GM18858 (cell line): ENCODE measurements at regions not wholly inside any gene's neighbourhood (a gene's known extent, or its start where the extent isn't known, plus 50 kb on each side); places are given as distances from the start of the nearest gene placed in this dataset.
"Not testable (repeated sequence)": the region's sequence is repeated elsewhere in the genome, so short reads cannot be mapped to it uniquely, and the experiment has no call there.

Experiments
- ATAC-seq: cut with Tn5 transposase; IDR thresholded peaks from one replicate; pipeline ENCODE4 v1.9.1; 2021; ENCODE audit not compliant: unreplicated experiment

- ATAC-seq, result not testable (repeated sequence)
Measured at GRCh38 chr12:124070394-124071074, 97.5 kb downstream of the ZNF664 start.

GRCh38 chr12:124071075-124071443, 98.0 kb downstream of the ZNF664 start:
- no peak for ATAC-seq

GRCh38 chr12:124073356-124074035, 100.5 kb downstream of the ZNF664 start:
- ATAC-seq, result no peak

GRCh38 chr12:124075841-124076240, 102.8 kb downstream of the ZNF664 start:
- ATAC-seq, result no peak

- ATAC-seq, result no peak
Measured at GRCh38 chr12:124077701-124078100, 104.7 kb downstream of the ZNF664 start.

- no peak for ATAC-seq
Measured at GRCh38 chr12:124078800-124079199, 105.8 kb downstream of the ZNF664 start.

GRCh38 chr12:124080649-124081048, 107.6 kb downstream of the ZNF664 start:
- ATAC-seq, result no peak

- ATAC-seq, result no peak
Measured at GRCh38 chr12:124082012-124082411, 109.0 kb downstream of the ZNF664 start.

- no peak for ATAC-seq
Measured at GRCh38 chr12:124082687-124083086, 109.7 kb downstream of the ZNF664 start.

GRCh38 chr12:124083708-124084107, 110.7 kb downstream of the ZNF664 start:
- ATAC-seq, result no peak

- no peak for ATAC-seq
Measured at GRCh38 chr12:124085419-124086296, 112.6 kb downstream of the ZNF664 start.

- no peak for ATAC-seq
Measured at GRCh38 chr12:124086299-124086898, 113.4 kb downstream of the ZNF664 start.

- no peak for ATAC-seq
Measured at GRCh38 chr12:124087266-124088051, 114.4 kb downstream of the ZNF664 start.

- no peak for ATAC-seq
Measured at GRCh38 chr12:124088217-124088907, 115.3 kb downstream of the ZNF664 start.

- ATAC-seq, result not testable (repeated sequence)
Measured at GRCh38 chr12:124089181-124089914, 116.3 kb downstream of the ZNF664 start.

GRCh38 chr12:124091835-124092234, 118.8 kb downstream of the ZNF664 start:
- no peak for ATAC-seq

GRCh38 chr12:124092532-124092931, 119.5 kb downstream of the ZNF664 start:
- ATAC-seq, result not testable (repeated sequence)

GRCh38 chr12:124093297-124093696, 120.3 kb downstream of the ZNF664 start:
- no peak for ATAC-seq

- ATAC-seq, result no peak
Measured at GRCh38 chr12:124094188-124094587, 121.2 kb downstream of the ZNF664 start.
